SK-N-MC (cell line): ENCODE measurements at regions not wholly inside any gene's neighbourhood (a gene's known extent, or its start where the extent isn't known, plus 50 kb on each side); places are given as distances from the start of the nearest gene placed in this dataset.
A peak's percentile ranks its signal among the peaks of the same experiment; 100 is the strongest.
"Not testable (repeated sequence)": the region's sequence is repeated elsewhere in the genome, so short reads cannot be mapped to it uniquely, and the experiment has no call there.

Experiments
- DNase-seq: peaks from one replicate; pipeline ENCODE4 v3.0.0-alpha.2; 2011; ENCODE audit warnings: low read depth, low spot score
- H3K27ac ChIP-seq: fragments of 200-600 bp; sonication (generic); 2 replicates; pipeline ENCODE4 v1.5.1; 2016; ENCODE audit warnings: mixed run types
- H3K36me3 ChIP-seq: fragments of 200-600 bp; sonication (generic); 2 replicates; pipeline ENCODE4 v1.6.1; 2017; ENCODE audit warnings: antibody characterized with exemption, low read length, mixed read lengths; ENCODE audit not compliant: insufficient read depth
- H3K4me3 ChIP-seq: fragments of 200-600 bp; sonication (generic); 2 replicates; pipeline ENCODE4 v1.5.1; 2016
- H3K9ac ChIP-seq: fragments of 200-600 bp; sonication (generic); 2 replicates; pipeline ENCODE4 v1.8.0; 2017; ENCODE audit warnings: mixed run types, mixed read lengths; ENCODE audit not compliant: insufficient read length
- H3K9me3 ChIP-seq: fragments of 200-600 bp; sonication (generic); 2 replicates; pipeline ENCODE4 v1.6.1; 2017; ENCODE audit warnings: low read depth, mild to moderate bottlenecking, antibody characterized with exemption, low read length, moderate library complexity, mixed read lengths
- EZH2 ChIP-seq: fragments of 200-600 bp; sonication (generic); IDR thresholded peaks from one replicate; pipeline ENCODE4 v1.6.1; 2017; ENCODE audit warnings: antibody characterized with exemption
- FOXP2 ChIP-seq: optimal IDR thresholded peaks from 2 replicates; pipeline ENCODE3; 2011; ENCODE audit warnings: mild to moderate bottlenecking, moderate library complexity; ENCODE audit not compliant: insufficient read depth; ENCODE audit errors: extremely low read length, control extremely low read depth
- POLR2AphosphoS5 ChIP-seq: IDR thresholded peaks from 2 replicates; pipeline ENCODE4 v1.6.1; 2012; ENCODE audit warnings: mild to moderate bottlenecking, low read depth, low read length, borderline replicate concordance

DNA sequence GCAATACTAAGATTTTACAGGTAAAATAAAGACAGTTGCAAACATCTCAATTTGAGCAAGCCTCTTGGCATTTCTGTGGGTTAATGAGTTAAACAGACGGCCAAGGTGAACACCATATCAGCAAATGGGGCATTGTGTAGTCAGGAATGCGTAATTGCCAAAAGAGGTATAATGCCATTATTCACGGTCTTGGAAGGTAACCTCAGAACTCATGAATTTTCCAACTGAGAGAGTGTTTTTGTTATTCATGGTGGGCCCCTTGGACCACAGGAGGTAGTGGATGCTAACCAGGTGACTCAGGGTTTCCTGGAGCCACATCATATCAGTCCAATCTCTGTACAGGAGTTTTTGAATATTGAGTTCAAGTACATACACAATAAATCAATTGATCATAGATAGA lies 368.0 kb upstream of the TECRL start:
- no peak overlapping the region for H3K4me3 ChIP-seq
- no peak overlapping the region for H3K9ac ChIP-seq
- DNase-seq, result no peak
- TF ChIP-seq POLR2AphosphoS5 (no peak), EZH2 (no peak), FOXP2 (no peak)
- no peak overlapping the region for H3K27ac ChIP-seq
- no peaks in the 10 kb centered on the region for H3K36me3 ChIP-seq
- H3K9me3 ChIP-seq, result no peaks in the 10 kb centered on the region

DNA sequence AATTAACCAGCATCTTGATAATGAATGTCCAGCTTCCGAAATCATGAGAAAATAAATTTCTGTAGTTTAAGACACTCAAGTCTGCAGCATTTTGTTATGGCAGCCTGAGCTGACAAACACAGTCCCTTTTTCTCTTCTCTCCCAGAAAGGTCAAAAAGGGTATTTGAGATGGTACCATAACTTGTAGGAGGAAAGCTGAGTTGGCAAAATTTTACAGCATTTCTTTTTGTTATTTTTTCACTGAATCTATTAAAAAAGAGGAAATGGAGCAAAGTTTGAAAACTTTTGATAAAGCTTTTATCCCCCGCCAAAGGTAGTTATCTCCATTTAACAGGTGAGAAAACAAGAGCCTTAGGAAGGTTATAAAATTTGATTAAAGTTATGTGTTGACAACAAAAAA lies 367.6 kb upstream of the TECRL start:
- Histone ChIP-seq H3K9ac (no peak overlapping the region), H3K4me3 (no peak overlapping the region), H3K27ac (no peak overlapping the region), H3K9me3 (no peaks in the 10 kb centered on the region), H3K36me3 (no peaks in the 10 kb centered on the region)
- DNase-seq, result no peak
- no peak for TF ChIP-seq EZH2
- no peak for TF ChIP-seq POLR2AphosphoS5
- no peak for TF ChIP-seq FOXP2

DNA sequence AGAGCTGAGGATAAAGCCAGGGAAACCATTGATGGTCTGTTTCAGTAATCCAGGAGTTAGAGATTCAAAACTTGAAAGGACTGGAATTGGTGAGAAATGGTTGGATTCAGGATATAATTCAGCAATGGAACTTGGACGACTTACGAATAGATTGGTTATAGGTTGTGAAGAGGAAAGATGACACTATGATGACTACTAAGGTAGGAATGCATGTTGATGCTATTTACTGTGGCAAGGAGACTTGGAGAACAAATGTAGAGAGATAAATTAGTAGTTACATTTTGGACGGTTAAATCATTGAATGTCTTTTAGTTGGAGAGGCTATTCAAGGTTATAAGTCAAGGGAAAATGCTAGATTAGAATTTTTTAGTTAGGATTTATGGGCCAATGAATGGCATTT lies 365.4 kb upstream of the TECRL start:
- no peak overlapping the region for H3K9ac ChIP-seq
- TF ChIP-seq POLR2AphosphoS5 (no peak), FOXP2 (no peak), EZH2 (no peak)
- no peak overlapping the region for H3K4me3 ChIP-seq
- no peak for DNase-seq
- no peaks in the 10 kb centered on the region for H3K36me3 ChIP-seq
- H3K27ac ChIP-seq, result no peak overlapping the region
- H3K9me3 ChIP-seq, result no peaks in the 10 kb centered on the region

DNA sequence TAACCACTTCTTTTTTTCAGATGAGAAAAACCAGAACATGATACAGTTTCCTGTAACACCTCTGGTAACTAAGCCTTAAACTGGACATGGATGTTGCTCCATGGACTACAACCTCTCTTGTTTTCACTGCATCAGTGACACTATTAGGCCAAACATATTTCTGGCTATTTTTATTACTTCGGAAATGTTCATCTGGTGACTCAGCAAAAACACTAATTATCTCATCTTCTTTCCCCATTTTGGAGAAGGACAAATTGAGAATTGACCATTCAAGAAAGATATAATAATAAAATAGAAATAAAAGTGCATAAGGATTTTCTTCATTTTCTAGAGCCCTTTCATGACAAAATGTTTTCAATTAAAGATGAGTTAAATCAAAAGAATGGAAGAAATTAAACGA lies 361.9 kb upstream of the TECRL start:
- H3K9me3 ChIP-seq, result no peaks in the 10 kb centered on the region
- H3K27ac ChIP-seq, result no peak overlapping the region
- H3K36me3 ChIP-seq, result no peaks in the 10 kb centered on the region
- no peak overlapping the region for H3K9ac ChIP-seq
- H3K4me3 ChIP-seq, result no peak overlapping the region
- no peak for TF ChIP-seq POLR2AphosphoS5
- no peak for TF ChIP-seq EZH2
- TF ChIP-seq FOXP2, result no peak
- no peak for DNase-seq

DNA sequence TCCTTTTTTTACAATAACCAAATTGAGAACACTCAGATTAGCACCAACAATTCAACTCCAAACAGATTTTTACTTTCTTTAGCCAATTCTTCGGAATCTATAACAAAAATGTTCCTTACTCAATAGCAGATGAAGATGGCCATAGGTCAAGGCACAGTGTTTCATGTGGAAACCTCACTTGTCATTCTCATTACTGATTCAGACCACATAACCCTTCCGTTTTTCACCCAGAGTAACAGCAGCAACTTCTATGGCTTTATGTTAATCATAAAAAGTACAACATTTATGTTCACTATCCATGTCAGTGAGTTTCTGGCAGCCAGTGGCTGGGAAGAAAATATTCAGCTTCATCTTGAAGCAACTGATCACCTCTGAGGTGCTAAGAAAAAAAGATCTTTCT lies 358.3 kb upstream of the TECRL start:
- no peaks in the 10 kb centered on the region for H3K36me3 ChIP-seq
- H3K9me3 ChIP-seq, result no peaks in the 10 kb centered on the region
- H3K4me3 ChIP-seq, result no peak overlapping the region
- DNase-seq, result no peak
- TF ChIP-seq EZH2 (no peak), POLR2AphosphoS5 (no peak), FOXP2 (no peak)
- H3K27ac ChIP-seq, result no peak overlapping the region
- no peak overlapping the region for H3K9ac ChIP-seq

DNA sequence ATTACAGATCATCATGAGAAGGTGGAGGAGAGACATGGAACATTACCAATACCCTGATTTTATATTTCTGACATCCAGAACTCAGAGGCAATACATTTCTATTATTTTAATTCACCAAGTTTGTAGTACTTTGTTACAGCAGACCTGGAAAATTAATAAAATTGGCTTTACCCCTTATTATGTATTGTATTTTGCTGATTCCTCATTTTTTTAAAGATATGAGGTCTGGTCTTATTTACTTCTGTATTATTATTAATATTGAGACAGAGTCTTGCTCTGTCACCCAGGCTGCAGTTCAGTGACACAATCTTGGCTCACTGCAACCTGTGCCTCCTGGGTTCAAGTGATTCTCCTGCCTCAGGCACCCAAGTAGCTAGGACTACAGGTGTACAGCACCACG lies 357.3 kb upstream of the TECRL start:
- DNase-seq, result no peak
- Histone ChIP-seq H3K27ac (no peak overlapping the region), H3K36me3 (no peaks in the 10 kb centered on the region), H3K9me3 (no peaks in the 10 kb centered on the region), H3K4me3 (no peak overlapping the region), H3K9ac (no peak overlapping the region)
- TF ChIP-seq POLR2AphosphoS5 (no peak), FOXP2 (no peak), EZH2 (no peak)

DNA sequence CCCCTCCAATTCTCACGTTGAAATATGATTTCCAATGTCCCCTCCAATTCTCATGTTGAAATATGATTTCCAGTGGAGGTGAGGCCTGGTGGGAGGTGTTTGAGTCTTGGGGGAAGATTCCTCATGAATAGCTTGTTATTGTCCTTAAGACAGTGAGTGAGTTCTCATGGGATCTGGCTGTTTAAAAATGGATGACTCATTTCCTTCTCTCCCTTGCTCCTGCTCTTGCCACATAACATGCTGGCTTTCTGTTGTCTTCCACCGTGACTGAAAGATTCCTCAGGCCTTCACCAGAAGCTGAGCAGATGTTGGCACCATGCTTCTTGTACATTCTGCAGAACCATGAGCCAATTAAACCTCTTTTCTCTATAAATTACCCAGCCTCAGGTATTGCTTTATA lies 346.8 kb upstream of the TECRL start:
- DNase-seq, result peak; percentile 5
- H3K27ac ChIP-seq, result no peak overlapping the region
- H3K9me3 ChIP-seq, result no peaks in the 10 kb centered on the region
- no peaks in the 10 kb centered on the region for H3K36me3 ChIP-seq
- no peak overlapping the region for H3K4me3 ChIP-seq
- no peak for TF ChIP-seq FOXP2
- TF ChIP-seq POLR2AphosphoS5, result no peak
- no peak for TF ChIP-seq EZH2
- no peak overlapping the region for H3K9ac ChIP-seq

DNA sequence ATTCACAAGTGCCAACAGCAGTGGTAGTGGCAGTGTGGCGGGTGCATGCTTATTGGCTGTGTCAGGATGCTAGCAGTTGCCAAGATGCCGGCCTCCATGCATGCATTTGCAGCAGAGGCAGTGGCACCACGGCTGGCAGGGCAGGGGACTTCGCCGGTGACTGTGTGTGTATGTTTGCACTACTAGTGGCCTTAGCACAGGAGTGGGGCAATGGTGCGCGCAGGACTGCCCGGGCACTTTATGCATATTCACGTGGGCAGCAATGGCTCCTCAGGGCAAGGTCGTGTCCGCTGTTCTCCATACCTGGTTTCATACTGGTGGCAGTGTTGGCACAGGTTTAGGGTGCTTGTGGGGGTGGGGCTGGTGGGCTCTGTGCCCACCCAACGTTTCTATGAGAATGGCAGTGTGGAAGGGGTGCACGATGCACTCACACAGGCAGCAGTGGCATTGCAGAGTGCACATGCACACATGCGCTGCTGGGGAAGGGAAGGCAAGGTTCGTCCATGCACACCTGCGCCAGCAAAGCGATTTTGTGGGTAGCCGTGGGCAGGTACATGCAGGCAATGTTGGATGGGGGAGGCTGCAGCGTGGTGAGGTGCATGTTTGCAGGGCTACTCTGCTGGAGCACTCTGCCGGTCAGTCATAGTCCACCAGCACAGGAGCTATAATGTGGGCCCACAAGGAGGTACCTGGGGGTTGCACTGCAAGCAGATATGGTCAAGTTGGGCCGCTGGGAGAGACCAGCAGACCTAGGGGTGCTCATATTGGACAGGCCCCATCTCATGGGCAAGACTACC lies 338.9 kb upstream of the TECRL start:
- no peak overlapping the region for H3K4me3 ChIP-seq
- no peak for DNase-seq
- no peak overlapping the region for H3K27ac ChIP-seq
- H3K36me3 ChIP-seq, result no peaks in the 10 kb centered on the region
- no peak overlapping the region for H3K9ac ChIP-seq
- TF ChIP-seq POLR2AphosphoS5 (no peak), FOXP2 (no peak), EZH2 (no peak)
- H3K9me3 ChIP-seq, result no peaks in the 10 kb centered on the region

DNA sequence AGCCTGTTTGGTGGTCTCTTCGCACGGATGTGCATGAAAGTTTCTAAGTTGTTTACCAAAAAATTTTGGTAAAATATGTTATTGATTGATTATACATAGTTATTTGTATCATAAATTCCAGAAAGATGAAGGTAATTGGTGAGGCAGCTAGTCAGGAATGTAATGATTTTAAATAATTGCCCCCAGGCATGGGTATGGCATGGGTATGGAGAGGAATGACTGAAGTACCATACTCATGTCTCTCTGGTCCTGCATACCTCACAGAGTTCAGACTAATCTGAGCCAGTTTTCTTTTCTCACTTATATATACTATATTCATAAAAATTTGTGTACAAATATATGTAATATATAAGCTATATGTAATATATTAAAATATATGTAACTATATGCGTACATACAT lies 329.0 kb upstream of the TECRL start:
- Histone ChIP-seq H3K9me3 (no peaks in the 10 kb centered on the region), H3K9ac (no peak overlapping the region), H3K4me3 (no peak overlapping the region), H3K36me3 (no peaks in the 10 kb centered on the region), H3K27ac (no peak overlapping the region)
- TF ChIP-seq FOXP2, result no peak
- no peak for TF ChIP-seq POLR2AphosphoS5
- no peak for TF ChIP-seq EZH2
- DNase-seq, result no peak

DNA sequence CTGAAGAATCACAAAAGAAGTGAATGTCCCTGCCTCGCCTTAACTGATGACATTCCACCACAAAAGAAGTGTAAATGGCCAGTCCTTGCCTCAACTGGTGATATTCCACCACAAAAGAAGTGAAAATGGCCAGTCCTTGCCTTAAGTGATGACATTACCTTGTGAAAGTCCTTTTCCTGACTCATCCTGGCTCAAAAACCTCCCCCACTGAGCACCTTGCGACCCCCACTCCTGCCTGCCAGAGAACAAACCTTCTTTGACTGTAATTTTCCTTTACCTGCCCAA lies 328.5 kb upstream of the TECRL start:
- not testable (repeated sequence) for H3K9me3 ChIP-seq, H3K27ac ChIP-seq, H3K4me3 ChIP-seq, H3K36me3 ChIP-seq, H3K9ac ChIP-seq, DNase-seq
